Astrocyte (in vitro differentiated cells and primary cell): ENCODE measurements at regions not wholly inside any gene's neighbourhood (a gene's known extent, or its start where the extent isn't known, plus 50 kb on each side); places are given as distances from the start of the nearest gene placed in this dataset.

ENCODE experiments used
- DNase-seq: peaks from one replicate; pipeline ENCODE4 v3.0.0-alpha.2; 2010; ENCODE audit warnings: low read depth
- FAIRE-seq: peaks from 2 replicates; lab custom pipeline; 2011; peaks lifted over from hg19 to GRCh38; lab: Jason Lieb, UNC
- H2AFZ ChIP-seq: 2 replicates; pipeline ENCODE4 v1.6.0; 2012; ENCODE audit warnings: low read depth, low read length, inconsistent platforms
- H3K27ac ChIP-seq: 2 replicates; pipeline ENCODE4 v1.5.1; 2011; ENCODE audit warnings: low read depth, low read length, inconsistent platforms
- H3K27me3 ChIP-seq: 2 replicates; pipeline ENCODE4 v1.6.0; 2011; ENCODE audit warnings: low read length, inconsistent platforms; ENCODE audit not compliant: insufficient read depth
- H3K36me3 ChIP-seq: 2 replicates; pipeline ENCODE4 v1.5.1; 2011; ENCODE audit warnings: low read length, inconsistent platforms; ENCODE audit not compliant: insufficient read depth
- H3K4me1 ChIP-seq: 2 replicates; pipeline ENCODE4 v1.5.1; 2011; ENCODE audit warnings: low read length, inconsistent platforms; ENCODE audit not compliant: insufficient read depth
- H3K4me2 ChIP-seq: 2 replicates; pipeline ENCODE4 v1.6.0; 2012; ENCODE audit warnings: low read length, inconsistent platforms
- H3K4me3 ChIP-seq: 2 replicates; pipeline ENCODE4 v1.5.1; 2011; ENCODE audit warnings: low read depth, mild to moderate bottlenecking, low read length, inconsistent platforms; ENCODE audit not compliant: insufficient read depth
- H3K79me2 ChIP-seq: 2 replicates; pipeline ENCODE4 v1.6.0; 2012; ENCODE audit warnings: mild to moderate bottlenecking, low read length, inconsistent platforms; ENCODE audit not compliant: insufficient read depth
- H3K9ac ChIP-seq: 2 replicates; pipeline ENCODE4 v1.6.0; 2012; ENCODE audit warnings: mild to moderate bottlenecking, low read length, inconsistent platforms
- H3K9me3 ChIP-seq: 2 replicates; pipeline ENCODE4 v1.5.1; 2012; ENCODE audit warnings: low read depth, mild to moderate bottlenecking, low read length, inconsistent platforms; ENCODE audit not compliant: insufficient read depth
- H4K20me1 ChIP-seq: 2 replicates; pipeline ENCODE4 v1.6.0; 2012; ENCODE audit warnings: low read length, inconsistent platforms; ENCODE audit not compliant: insufficient read depth
- H3K27ac Mint-ChIP-seq: one replicate; pipeline ENCODE4 v1.8.0; 2021; ENCODE audit warnings: mild to moderate bottlenecking, mixed read lengths; ENCODE audit not compliant: unreplicated experiment
- H3K27me3 Mint-ChIP-seq: one replicate; pipeline ENCODE4 v1.8.0; 2021; ENCODE audit warnings: low read depth, mixed read lengths; ENCODE audit not compliant: unreplicated experiment
- H3K36me3 Mint-ChIP-seq: one replicate; pipeline ENCODE4 v1.8.0; 2021; ENCODE audit warnings: low read depth, mixed read lengths; ENCODE audit not compliant: unreplicated experiment
- H3K4me1 Mint-ChIP-seq: one replicate; pipeline ENCODE4 v1.8.0; 2021; ENCODE audit warnings: low read depth, mixed read lengths; ENCODE audit not compliant: unreplicated experiment
- H3K4me3 Mint-ChIP-seq: one replicate; pipeline ENCODE4 v1.8.0; 2021; ENCODE audit warnings: mild to moderate bottlenecking, moderate library complexity, mixed read lengths; ENCODE audit not compliant: unreplicated experiment
- H3K9me3 Mint-ChIP-seq: one replicate; pipeline ENCODE4 v1.8.0; 2021; ENCODE audit warnings: mild to moderate bottlenecking, mixed read lengths; ENCODE audit not compliant: unreplicated experiment
- CTCF ChIP-seq: IDR thresholded peaks from 2 replicates; pipeline ENCODE4 v1.5.1; 2011; ENCODE audit warnings: low read depth, mild to moderate bottlenecking, inconsistent platforms, low read length, moderate library complexity; ENCODE audit not compliant: insufficient read depth
- EZH2 ChIP-seq: IDR thresholded peaks from 2 replicates; pipeline ENCODE4 v1.6.1; 2012; ENCODE audit warnings: mild to moderate bottlenecking, low read length, inconsistent platforms; ENCODE audit not compliant: insufficient read depth

DNA sequence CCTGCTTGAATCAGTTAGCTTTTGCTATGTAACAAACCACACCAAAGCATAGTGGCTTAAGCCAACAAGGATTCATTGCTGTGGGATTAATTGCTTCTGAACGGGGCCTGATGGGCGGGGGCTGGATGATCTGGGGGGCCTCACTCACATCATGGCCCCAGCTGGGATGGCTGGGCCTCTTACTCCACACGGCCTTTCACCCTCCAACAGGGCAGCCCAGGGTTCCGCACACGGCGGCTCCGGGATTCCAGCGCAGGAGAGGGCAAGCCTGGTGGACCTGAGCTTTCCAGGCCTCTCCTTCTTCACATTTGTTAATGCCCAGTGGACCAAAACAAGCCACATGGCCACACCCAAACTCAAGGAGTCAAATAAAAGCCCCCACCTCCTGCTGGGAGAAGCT is 86.3 kb upstream of the PHLPP1 start:
- Histone ChIP-seq H3K9me3 (no peaks in the 10 kb centered on the region), H2AFZ (no peak overlapping the region), H4K20me1 (no peaks in the 10 kb centered on the region), H3K36me3 (no peaks in the 10 kb centered on the region), H3K9ac (no peak overlapping the region), H3K4me3 (no peak overlapping the region), H3K4me1 (no peaks in the 10 kb centered on the region), H3K27ac (no peak overlapping the region), H3K4me2 (no peak overlapping the region), H3K27me3 (no peaks in the 10 kb centered on the region), H3K79me2 (no peaks in the 10 kb centered on the region)
- Mint-ChIP-seq H3K4me1 (peaks cover under 1% of the 10 kb centered on the region), H3K36me3 (peaks cover 2% of the 10 kb centered on the region), H3K9me3 (no peaks in the 10 kb centered on the region), H3K27me3 (peaks cover 2% of the 10 kb centered on the region), H3K27ac (no peak overlapping the region), H3K4me3 (no peak overlapping the region)
- FAIRE-seq, result no peak
- no peak for DNase-seq
- TF ChIP-seq CTCF (no peak), EZH2 (no peak)

DNA sequence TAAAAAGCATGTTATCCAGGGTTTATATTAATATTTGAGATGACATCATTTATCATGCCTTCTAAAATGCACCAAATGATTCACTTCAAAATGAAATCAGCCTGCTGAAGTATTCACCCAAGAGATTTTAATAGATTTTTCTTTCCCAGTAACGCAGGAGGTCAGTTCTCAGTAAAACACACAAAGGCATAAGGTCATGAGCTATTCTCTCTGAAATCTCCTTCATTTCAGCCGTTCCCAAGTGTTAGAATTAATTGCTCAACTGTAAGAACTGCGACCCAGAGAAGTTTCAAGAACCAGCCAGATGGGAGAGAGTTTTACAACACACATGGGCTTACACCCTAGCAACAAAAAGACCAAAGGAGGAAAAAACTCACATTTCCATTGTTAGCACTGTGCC is 84.2 kb upstream of the PHLPP1 start:
- H3K27me3 Mint-ChIP-seq, result peaks cover 2% of the 10 kb centered on the region
- no peak for FAIRE-seq

More for the DNA sequence above, 84.2 kb upstream of the PHLPP1 start:
- no peak for TF ChIP-seq EZH2
- no peak for TF ChIP-seq CTCF
- no peaks in the 10 kb centered on the region for H3K79me2 ChIP-seq
- H3K9me3 Mint-ChIP-seq, result no peaks in the 10 kb centered on the region
- DNase-seq, result no peak
- no peaks in the 10 kb centered on the region for H3K9me3 ChIP-seq
- no peak overlapping the region for H3K9ac ChIP-seq
- H3K36me3 ChIP-seq, result no peaks in the 10 kb centered on the region
- H3K4me2 ChIP-seq, result no peak overlapping the region
- H3K4me3 ChIP-seq, result no peak overlapping the region
- H3K27ac ChIP-seq, result no peak overlapping the region
- no peaks in the 10 kb centered on the region for H4K20me1 ChIP-seq
- H3K27me3 ChIP-seq, result no peaks in the 10 kb centered on the region
- H3K4me1 Mint-ChIP-seq, result peaks cover 13% of the 10 kb centered on the region
- H3K36me3 Mint-ChIP-seq, result no peaks in the 10 kb centered on the region
- no peak overlapping the region for H2AFZ ChIP-seq
- no peaks in the 10 kb centered on the region for H3K4me1 ChIP-seq
- H3K4me3 Mint-ChIP-seq, result no peak overlapping the region
- H3K27ac Mint-ChIP-seq, result no peak overlapping the region
